Nephron (organoid): ENCODE measurements at regions not wholly inside any gene's neighbourhood (a gene's known extent, or its start where the extent isn't known, plus 50 kb on each side); places are given as distances from the start of the nearest gene placed in this dataset.

Experiments used
- H3K27ac Mint-ChIP-seq, 3 experiments: 2 replicates each; pipeline ENCODE4 v1.8.0; 2020; ENCODE audit warnings: mixed read lengths in 3 of 3, mild to moderate bottlenecking in 2 of 3, moderate library complexity in 1 of 3
- H3K27me3 Mint-ChIP-seq: 2 replicates; pipeline ENCODE4 v1.8.0; 2021; ENCODE audit warnings: low read depth, mild to moderate bottlenecking, moderate library complexity, mixed read lengths
- H3K36me3 Mint-ChIP-seq: 2 replicates; pipeline ENCODE4 v1.8.0; 2020; ENCODE audit warnings: low read depth, mixed read lengths
- H3K4me1 Mint-ChIP-seq: 2 replicates; pipeline ENCODE4 v1.8.0; 2020; ENCODE audit warnings: mixed read lengths
- H3K4me3 Mint-ChIP-seq, 3 experiments: 2 replicates each; pipeline ENCODE4 v1.8.0; 2020; ENCODE audit warnings: mild to moderate bottlenecking in 3 of 3, mixed read lengths in 3 of 3, moderate library complexity in 2 of 3
- H3K9me3 Mint-ChIP-seq: 2 replicates; pipeline ENCODE4 v1.8.0; 2020; ENCODE audit warnings: mixed read lengths
- TF ChIP-seq, protein P1 (sequence below), 3 experiments: fragments of 200-600 bp; sonication (generic); IDR thresholded peaks; one replicate each; pipeline ENCODE4 v1.5.0; 2021; ENCODE audit warnings: antibody characterized with exemption in 3 of 3; ENCODE audit not compliant: unreplicated experiment in 3 of 3

GRCh38 chr12:19867151-19867550 is 427.9 kb downstream of the AEBP2 start:
- H3K4me3 Mint-ChIP-seq, result no peak overlapping the region
- H3K36me3 Mint-ChIP-seq, result no peaks in the 10 kb centered on the region
- TF ChIP-seq, protein P1, sequence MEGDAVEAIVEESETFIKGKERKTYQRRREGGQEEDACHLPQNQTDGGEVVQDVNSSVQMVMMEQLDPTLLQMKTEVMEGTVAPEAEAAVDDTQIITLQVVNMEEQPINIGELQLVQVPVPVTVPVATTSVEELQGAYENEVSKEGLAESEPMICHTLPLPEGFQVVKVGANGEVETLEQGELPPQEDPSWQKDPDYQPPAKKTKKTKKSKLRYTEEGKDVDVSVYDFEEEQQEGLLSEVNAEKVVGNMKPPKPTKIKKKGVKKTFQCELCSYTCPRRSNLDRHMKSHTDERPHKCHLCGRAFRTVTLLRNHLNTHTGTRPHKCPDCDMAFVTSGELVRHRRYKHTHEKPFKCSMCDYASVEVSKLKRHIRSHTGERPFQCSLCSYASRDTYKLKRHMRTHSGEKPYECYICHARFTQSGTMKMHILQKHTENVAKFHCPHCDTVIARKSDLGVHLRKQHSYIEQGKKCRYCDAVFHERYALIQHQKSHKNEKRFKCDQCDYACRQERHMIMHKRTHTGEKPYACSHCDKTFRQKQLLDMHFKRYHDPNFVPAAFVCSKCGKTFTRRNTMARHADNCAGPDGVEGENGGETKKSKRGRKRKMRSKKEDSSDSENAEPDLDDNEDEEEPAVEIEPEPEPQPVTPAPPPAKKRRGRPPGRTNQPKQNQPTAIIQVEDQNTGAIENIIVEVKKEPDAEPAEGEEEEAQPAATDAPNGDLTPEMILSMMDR (IDR thresholded peaks at IDR 0.05; ENCODE audit: unreplicated experiment in 3 of 3), result no peak

GRCh38 chr12:19867970-19868369 is 428.7 kb downstream of the AEBP2 start:
- no peak overlapping the region for H3K4me3 Mint-ChIP-seq
- peaks cover 7% of the 10 kb centered on the region for H3K9me3 Mint-ChIP-seq
- TF ChIP-seq, protein P1 (IDR thresholded peaks at IDR 0.05; ENCODE audit: unreplicated experiment in 3 of 3), result no peak
- H3K27me3 Mint-ChIP-seq, result no peaks in the 10 kb centered on the region
- no peaks in the 10 kb centered on the region for H3K36me3 Mint-ChIP-seq
- peaks cover 7% of the 10 kb centered on the region for H3K4me1 Mint-ChIP-seq
- H3K27ac Mint-ChIP-seq, result no peak overlapping the region

More at GRCh38 chr12:19867151-19867550, 427.9 kb downstream of the AEBP2 start:
- no peak overlapping the region for H3K27ac Mint-ChIP-seq
- H3K27me3 Mint-ChIP-seq, result no peaks in the 10 kb centered on the region
- peaks cover 7% of the 10 kb centered on the region for H3K4me1 Mint-ChIP-seq
- peaks cover 9% of the 10 kb centered on the region for H3K9me3 Mint-ChIP-seq

- Mint-ChIP-seq H3K4me3 (no peak overlapping the region), H3K27ac (no peak overlapping the region), H3K27me3 (no peaks in the 10 kb centered on the region), H3K9me3 (peaks cover 7% of the 10 kb centered on the region), H3K36me3 (no peaks in the 10 kb centered on the region), H3K4me1 (peaks cover 7% of the 10 kb centered on the region)
- TF ChIP-seq, protein P1 (IDR thresholded peaks at IDR 0.05; ENCODE audit: unreplicated experiment in 3 of 3), result no peak
Measured at GRCh38 chr12:19869413-19869812, 430.1 kb downstream of the AEBP2 start.

- no peaks in the 10 kb centered on the region for H3K27me3 Mint-ChIP-seq
- H3K4me1 Mint-ChIP-seq, result peaks cover 7% of the 10 kb centered on the region
- no peaks in the 10 kb centered on the region for H3K36me3 Mint-ChIP-seq
- no peak overlapping the region for H3K27ac Mint-ChIP-seq
- H3K9me3 Mint-ChIP-seq, result peaks cover 7% of the 10 kb centered on the region
- no peak overlapping the region for H3K4me3 Mint-ChIP-seq
- TF ChIP-seq, protein P1 (IDR thresholded peaks at IDR 0.05; ENCODE audit: unreplicated experiment in 3 of 3), result no peak
Measured at GRCh38 chr12:19872621-19873540, 433.6 kb downstream of the AEBP2 start.

DNA sequence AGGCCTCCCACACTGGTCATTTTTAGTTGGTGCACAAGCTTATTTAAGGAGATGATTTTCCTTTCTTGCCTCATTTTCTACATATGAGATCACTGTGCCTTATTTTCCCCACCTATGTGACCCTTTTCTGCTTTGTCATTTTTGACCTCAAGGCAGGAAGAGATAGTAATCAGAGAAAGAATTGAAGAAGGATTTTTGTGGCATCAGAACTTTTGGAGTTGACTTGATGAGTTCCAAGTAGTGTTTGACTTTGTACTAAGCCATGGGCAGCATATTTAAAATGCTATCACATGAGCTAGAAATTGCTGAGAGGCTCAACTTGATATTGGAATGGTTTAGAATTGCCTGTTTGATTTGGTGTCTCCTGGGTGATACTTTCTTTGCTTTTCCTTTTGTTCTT is 440.8 kb downstream of the AEBP2 start:
- Mint-ChIP-seq H3K4me3 (no peak overlapping the region), H3K27ac (no peak overlapping the region), H3K4me1 (peaks cover 21% of the 10 kb centered on the region), H3K36me3 (no peaks in the 10 kb centered on the region), H3K9me3 (peaks cover 5% of the 10 kb centered on the region), H3K27me3 (no peaks in the 10 kb centered on the region)
- TF ChIP-seq, protein P1 (IDR thresholded peaks at IDR 0.05; ENCODE audit: unreplicated experiment in 3 of 3), result no peak

DNA sequence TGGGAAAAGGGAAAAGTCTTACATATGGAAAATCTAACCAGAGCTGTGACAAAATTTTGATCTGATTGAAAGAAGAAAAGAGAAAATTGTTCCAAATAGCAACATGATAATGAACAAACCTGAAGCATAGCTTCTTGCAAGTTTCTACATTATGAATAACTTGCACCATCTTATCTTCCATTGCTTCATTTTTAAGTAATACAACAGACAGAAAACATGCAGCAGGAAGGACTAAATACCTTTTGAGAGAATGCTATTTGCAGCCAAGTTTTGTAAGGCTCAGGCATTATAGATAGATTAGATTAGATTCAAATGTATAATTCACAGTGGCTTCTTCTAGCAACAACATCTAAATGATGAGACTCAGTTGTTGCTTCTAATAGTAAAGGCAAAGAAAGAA is 441.4 kb downstream of the AEBP2 start:
- Mint-ChIP-seq H3K4me3 (no peak overlapping the region), H3K4me1 (peaks cover 28% of the 10 kb centered on the region), H3K27ac (no peak overlapping the region), H3K36me3 (no peaks in the 10 kb centered on the region), H3K27me3 (no peaks in the 10 kb centered on the region), H3K9me3 (peaks cover 5% of the 10 kb centered on the region)
- TF ChIP-seq, protein P1 (IDR thresholded peaks at IDR 0.05; ENCODE audit: unreplicated experiment in 3 of 3), result no peak
